ENCODE measurements at regions not wholly inside any gene's neighbourhood (a gene's known extent, or its start where the extent isn't known, plus 50 kb on each side); places are given as distances from the start of the nearest gene placed in this dataset.
A peak's percentile ranks its signal among the peaks of the same experiment; 100 is the strongest.

DNA sequence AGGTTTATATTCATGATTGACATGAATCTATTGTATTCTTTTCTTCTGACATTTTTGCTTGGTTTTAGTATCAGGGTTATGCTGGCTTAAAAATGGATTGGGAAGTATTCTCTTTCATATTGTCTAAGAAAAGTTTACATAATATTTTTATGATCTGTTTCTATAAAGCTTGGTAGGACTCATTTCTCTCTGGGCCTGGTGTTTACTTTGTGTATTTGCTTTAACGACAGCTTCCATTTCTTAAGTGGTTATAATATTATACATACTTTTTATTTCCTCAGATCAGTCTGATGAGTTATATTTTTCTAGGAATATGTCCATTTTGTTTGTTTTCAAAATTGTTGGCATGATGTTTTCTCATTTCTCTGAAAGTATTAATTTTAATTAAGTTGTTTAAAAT is 117.9 kb upstream of the IL12A start:
- no peak overlapping the region for H3K27ac ChIP-seq
- 87% methylated on average over 1 of the region's 1 CpG for WGBS (ENCODE audit: insufficient coverage, low coverage, low lambda C conversion rate, missing lambda C conversion rate)
- no peaks in the 10 kb centered on the region for H3K4me1 ChIP-seq
- ATAC-seq (no peak), DNase-seq (no peak)
- H3K4me3 ChIP-seq = no peak overlapping the region
- TF ChIP-seq, protein P1, sequence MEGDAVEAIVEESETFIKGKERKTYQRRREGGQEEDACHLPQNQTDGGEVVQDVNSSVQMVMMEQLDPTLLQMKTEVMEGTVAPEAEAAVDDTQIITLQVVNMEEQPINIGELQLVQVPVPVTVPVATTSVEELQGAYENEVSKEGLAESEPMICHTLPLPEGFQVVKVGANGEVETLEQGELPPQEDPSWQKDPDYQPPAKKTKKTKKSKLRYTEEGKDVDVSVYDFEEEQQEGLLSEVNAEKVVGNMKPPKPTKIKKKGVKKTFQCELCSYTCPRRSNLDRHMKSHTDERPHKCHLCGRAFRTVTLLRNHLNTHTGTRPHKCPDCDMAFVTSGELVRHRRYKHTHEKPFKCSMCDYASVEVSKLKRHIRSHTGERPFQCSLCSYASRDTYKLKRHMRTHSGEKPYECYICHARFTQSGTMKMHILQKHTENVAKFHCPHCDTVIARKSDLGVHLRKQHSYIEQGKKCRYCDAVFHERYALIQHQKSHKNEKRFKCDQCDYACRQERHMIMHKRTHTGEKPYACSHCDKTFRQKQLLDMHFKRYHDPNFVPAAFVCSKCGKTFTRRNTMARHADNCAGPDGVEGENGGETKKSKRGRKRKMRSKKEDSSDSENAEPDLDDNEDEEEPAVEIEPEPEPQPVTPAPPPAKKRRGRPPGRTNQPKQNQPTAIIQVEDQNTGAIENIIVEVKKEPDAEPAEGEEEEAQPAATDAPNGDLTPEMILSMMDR (IDR thresholded peaks at IDR 0.05) = no peak
- TF ChIP-seq POLR2A (IDR thresholded peaks at IDR 0.05) = no peak
- H3K27me3 ChIP-seq = no peaks in the 10 kb centered on the region
- intact Hi-C loops (cut with DNase I) = no loop called here
- no peaks in the 10 kb centered on the region for H3K36me3 ChIP-seq
- no peaks in the 10 kb centered on the region for H3K9me3 ChIP-seq

DNA sequence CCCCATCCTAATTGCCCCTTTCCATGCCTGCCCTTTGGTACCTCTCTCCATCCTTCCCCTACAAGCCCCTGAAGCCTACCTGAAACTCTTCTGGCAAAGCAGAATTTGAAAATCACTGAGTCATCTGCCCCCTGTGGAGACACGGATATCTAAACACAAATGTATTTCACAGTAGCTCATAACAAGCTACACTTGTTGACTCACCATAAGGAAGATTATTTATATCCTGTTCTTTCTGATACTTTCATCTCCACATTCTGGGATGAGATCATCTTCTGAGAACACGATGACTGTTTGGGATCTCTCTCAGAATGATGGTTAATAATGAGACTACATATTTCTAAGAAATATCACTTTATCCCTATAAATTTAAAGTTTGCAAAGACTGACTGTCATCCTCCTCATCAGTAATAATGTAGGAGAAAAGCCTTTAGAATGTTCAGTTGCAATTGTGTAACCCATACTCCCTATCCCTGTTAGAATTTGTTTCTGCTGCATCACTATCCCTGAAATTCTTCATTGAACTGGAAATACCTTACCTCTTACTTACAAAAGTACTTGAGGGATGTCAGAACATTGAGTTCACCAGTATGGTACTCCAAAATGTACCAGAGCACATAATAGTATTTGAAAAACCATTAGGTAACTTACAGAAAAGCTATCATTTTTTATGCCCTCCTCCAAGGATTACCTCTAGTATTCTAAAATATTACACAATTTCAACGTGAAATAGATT is 116.1 kb upstream of the IL12A start:
- Histone ChIP-seq H3K9me3 (no peaks in the 10 kb centered on the region), H3K4me3 (no peak overlapping the region), H3K36me3 (no peaks in the 10 kb centered on the region), H3K27me3 (no peaks in the 10 kb centered on the region), H3K4me1 (no peaks in the 10 kb centered on the region), H3K27ac (no peak overlapping the region)
- intact Hi-C loops (cut with DNase I) = no loop called here
- DNase-seq (no peak), ATAC-seq (peak in 2 of 4 donors; percentile 53 to 57)
- TF ChIP-seq POLR2A (IDR thresholded peaks at IDR 0.05) = no peak
- TF ChIP-seq, protein P1 (IDR thresholded peaks at IDR 0.05) = no peak
- WGBS (ENCODE audit: insufficient coverage, low coverage, low lambda C conversion rate, missing lambda C conversion rate) = 49% methylated on average over 3 of the region's 3 CpGs

DNA sequence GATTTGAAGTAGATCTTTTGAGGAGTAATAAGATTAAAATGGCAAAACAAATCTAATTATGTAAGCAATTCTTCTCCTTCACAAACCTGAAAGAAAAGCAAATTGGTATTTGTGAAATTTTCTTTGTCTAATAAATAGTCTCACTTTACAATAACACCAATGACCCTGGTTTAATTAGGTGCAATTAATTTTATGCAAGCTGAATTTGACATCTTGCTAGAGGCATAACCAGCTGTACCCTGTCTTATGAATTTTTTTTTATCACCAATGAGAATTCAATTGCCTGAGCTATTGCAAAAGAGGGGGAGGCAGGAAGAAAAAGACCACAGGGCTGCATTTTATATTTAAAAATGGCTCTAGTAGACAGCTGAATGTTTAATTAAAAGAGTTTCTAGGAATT is 113.5 kb upstream of the IL12A start:
- ATAC-seq (no peak), DNase-seq (no peak)
- H3K27ac ChIP-seq = no peak overlapping the region
- H3K4me1 ChIP-seq = no peaks in the 10 kb centered on the region
- no peaks in the 10 kb centered on the region for H3K9me3 ChIP-seq
- no peaks in the 10 kb centered on the region for H3K36me3 ChIP-seq
- H3K27me3 ChIP-seq = no peaks in the 10 kb centered on the region
- H3K4me3 ChIP-seq = no peak overlapping the region
- TF ChIP-seq, protein P1 (IDR thresholded peaks at IDR 0.05) = no peak
- no peak for TF ChIP-seq POLR2A (IDR thresholded peaks at IDR 0.05)
- intact Hi-C loops (cut with DNase I) = no loop called here

DNA sequence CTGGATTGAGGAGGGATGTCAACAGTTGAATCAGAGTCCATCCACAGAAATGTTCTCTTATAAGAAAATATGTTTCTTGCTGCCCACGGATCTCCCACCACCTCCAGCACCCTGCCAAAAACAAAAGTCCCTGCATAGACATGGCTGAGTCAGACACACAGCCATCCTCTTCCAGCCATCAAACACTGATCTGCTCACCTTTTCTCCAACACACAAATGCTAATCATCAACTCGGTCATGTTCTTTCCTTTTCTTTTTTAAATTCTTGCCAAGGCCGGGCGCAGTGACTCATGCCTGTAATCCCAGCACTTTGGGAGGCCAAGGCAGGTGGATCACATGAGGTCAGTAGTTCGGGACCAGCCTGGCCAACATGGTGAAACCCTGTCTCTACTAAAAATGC is 110.7 kb upstream of the IL12A start:
- DNase-seq = no peak
- no peak overlapping the region for H3K27ac ChIP-seq
- no peaks in the 10 kb centered on the region for H3K4me1 ChIP-seq
- intact Hi-C loops (cut with DNase I) = no loop called here
- ATAC-seq = no peak
- 88% methylated on average over 5 of the region's 5 CpGs for WGBS (ENCODE audit: insufficient coverage, low coverage, low lambda C conversion rate, missing lambda C conversion rate)
- H3K4me3 ChIP-seq = no peak overlapping the region
- H3K27me3 ChIP-seq = no peaks in the 10 kb centered on the region
- H3K36me3 ChIP-seq = no peaks in the 10 kb centered on the region
- no peaks in the 10 kb centered on the region for H3K9me3 ChIP-seq
- TF ChIP-seq, protein P1 (IDR thresholded peaks at IDR 0.05) = no peak
- no peak for TF ChIP-seq POLR2A (IDR thresholded peaks at IDR 0.05)

DNA sequence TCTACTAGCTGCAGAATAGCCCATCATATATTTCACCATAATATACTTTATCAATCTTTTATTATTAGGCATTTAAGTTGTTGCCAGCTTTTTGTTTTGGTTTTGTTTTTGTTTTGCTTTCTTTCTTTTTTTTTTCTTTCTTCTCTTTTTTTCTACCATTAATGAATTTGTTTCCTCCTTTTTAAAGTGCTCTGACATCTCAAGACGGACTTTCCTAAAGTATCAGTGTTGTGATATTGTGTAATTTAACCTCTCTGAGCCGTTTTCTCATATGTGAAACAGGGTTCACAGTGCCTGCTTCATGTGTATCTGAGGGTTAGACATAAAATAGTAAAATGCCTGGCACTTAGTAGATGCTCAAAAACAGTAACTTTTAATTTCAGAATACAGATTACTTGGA is 109.5 kb upstream of the IL12A start:
- ATAC-seq (no peak), DNase-seq (no peak)
- Histone ChIP-seq H3K27ac (no peak overlapping the region), H3K9me3 (no peaks in the 10 kb centered on the region), H3K27me3 (no peaks in the 10 kb centered on the region), H3K4me3 (no peak overlapping the region), H3K36me3 (no peaks in the 10 kb centered on the region), H3K4me1 (no peaks in the 10 kb centered on the region)
- TF ChIP-seq, protein P1 (IDR thresholded peaks at IDR 0.05) = no peak
- intact Hi-C loops (cut with DNase I) = no loop called here
- WGBS (ENCODE audit: insufficient coverage, low coverage, low lambda C conversion rate, missing lambda C conversion rate) = 54% methylated on average over 2 of the region's 2 CpGs
